Ectodermal cell (in vitro differentiated cells): ENCODE measurements at regions not wholly inside any gene's neighbourhood (a gene's known extent, or its start where the extent isn't known, plus 50 kb on each side); places are given as distances from the start of the nearest gene placed in this dataset.

Experiments
- H3K27ac ChIP-seq: 2 replicates; pipeline ENCODE4 v1.7.0; 2013; ENCODE audit warnings: mild to moderate bottlenecking, low read depth, low read length; ENCODE audit not compliant: insufficient read depth, poor library complexity, severe bottlenecking
- H3K27me3 ChIP-seq: 2 replicates; pipeline ENCODE4 v1.7.0; 2013; ENCODE audit warnings: mild to moderate bottlenecking, low read length; ENCODE audit not compliant: insufficient read depth, control insufficient read depth, poor library complexity, severe bottlenecking
- H3K36me3 ChIP-seq: one replicate; pipeline ENCODE4 v1.7.0; 2013; ENCODE audit warnings: low read length; ENCODE audit not compliant: control insufficient read depth, insufficient read depth
- H3K4me1 ChIP-seq: one replicate; pipeline ENCODE4 v1.7.0; 2013; ENCODE audit warnings: low read length; ENCODE audit not compliant: control insufficient read depth, insufficient read depth
- H3K4me3 ChIP-seq: 2 replicates; pipeline ENCODE4 v1.7.0; 2013; ENCODE audit warnings: low read depth, low read length, control low read depth; ENCODE audit not compliant: insufficient read depth
- H3K9me3 ChIP-seq: 2 replicates; pipeline ENCODE4 v1.7.0; 2013; ENCODE audit warnings: mild to moderate bottlenecking, low read length, moderate library complexity; ENCODE audit not compliant: control insufficient read depth
- WGBS, 2 experiments: methylation state at CpG; one replicate each; pipeline ENCODE4 v1.1.7; 2013; ENCODE audit warnings: missing lambda C conversion rate in 2 of 2; 5-methylcytosine and 5-hydroxymethylcytosine counted together

- Histone ChIP-seq H3K4me3 (no peak overlapping the region), H3K27me3 (no peaks in the 10 kb centered on the region), H3K36me3 (no peaks in the 10 kb centered on the region), H3K4me1 (peaks cover 3% of the 10 kb centered on the region), H3K9me3 (no peaks in the 10 kb centered on the region), H3K27ac (no peak overlapping the region)
- WGBS, 2 experiments, result 71 to 90% methylated on average over 4 to 5 of the region's 5 CpGs
Measured at GRCh38 chr5:2109566-2109965, 226.8 kb upstream of the IRX4 start.

GRCh38 chr5:2106721-2107120, 224.0 kb upstream of the IRX4 start:
- Histone ChIP-seq H3K27ac (no peak overlapping the region), H3K27me3 (no peaks in the 10 kb centered on the region), H3K4me3 (no peak overlapping the region), H3K9me3 (no peaks in the 10 kb centered on the region), H3K4me1 (no peaks in the 10 kb centered on the region), H3K36me3 (no peaks in the 10 kb centered on the region)
- 91 to 94% methylated on average over 2 of the region's 2 CpGs for WGBS, 2 experiments

- Histone ChIP-seq H3K36me3 (no peaks in the 10 kb centered on the region), H3K4me3 (no peak overlapping the region), H3K9me3 (no peaks in the 10 kb centered on the region), H3K27me3 (no peaks in the 10 kb centered on the region), H3K4me1 (no peaks in the 10 kb centered on the region), H3K27ac (no peak overlapping the region)
- 91 to 93% methylated on average over 12 of the region's 12 CpGs for WGBS, 2 experiments
Measured at GRCh38 chr5:2105141-2105540, 222.4 kb upstream of the IRX4 start.

- Histone ChIP-seq H3K27ac (no peak overlapping the region), H3K4me1 (no peaks in the 10 kb centered on the region), H3K9me3 (no peaks in the 10 kb centered on the region), H3K4me3 (no peak overlapping the region), H3K27me3 (no peaks in the 10 kb centered on the region), H3K36me3 (no peaks in the 10 kb centered on the region)
- 92 to 95% methylated on average over 4 to 6 of the region's 6 CpGs for WGBS, 2 experiments
Measured at GRCh38 chr5:2103940-2104339, 221.2 kb upstream of the IRX4 start.

GRCh38 chr5:2102819-2103776, 220.4 kb upstream of the IRX4 start:
- Histone ChIP-seq H3K4me3 (no peak overlapping the region), H3K27me3 (no peaks in the 10 kb centered on the region), H3K36me3 (no peaks in the 10 kb centered on the region), H3K4me1 (no peaks in the 10 kb centered on the region), H3K9me3 (no peaks in the 10 kb centered on the region), H3K27ac (no peak overlapping the region)
- WGBS, 2 experiments, result 91% methylated on average over 36 of the region's 36 CpGs

- no peaks in the 10 kb centered on the region for H3K4me1 ChIP-seq
- H3K4me3 ChIP-seq, result no peak overlapping the region
- H3K36me3 ChIP-seq, result no peaks in the 10 kb centered on the region
- no peak overlapping the region for H3K27ac ChIP-seq
- 90 to 93% methylated on average over 6 of the region's 6 CpGs for WGBS, 2 experiments
- no peaks in the 10 kb centered on the region for H3K27me3 ChIP-seq
- H3K9me3 ChIP-seq, result no peaks in the 10 kb centered on the region
Measured at GRCh38 chr5:2101685-2102084, 219.0 kb upstream of the IRX4 start.

GRCh38 chr5:2096887-2097505, 214.3 kb upstream of the IRX4 start:
- no peaks in the 10 kb centered on the region for H3K36me3 ChIP-seq
- no peaks in the 10 kb centered on the region for H3K4me1 ChIP-seq
- H3K9me3 ChIP-seq, result no peaks in the 10 kb centered on the region
- H3K27ac ChIP-seq, result no peak overlapping the region
- no peaks in the 10 kb centered on the region for H3K27me3 ChIP-seq
- no peak overlapping the region for H3K4me3 ChIP-seq
- 88 to 89% methylated on average over 22 of the region's 22 CpGs for WGBS, 2 experiments

GRCh38 chr5:2095011-2095410, 212.3 kb upstream of the IRX4 start:
- Histone ChIP-seq H3K4me3 (no peak overlapping the region), H3K36me3 (no peaks in the 10 kb centered on the region), H3K27me3 (no peaks in the 10 kb centered on the region), H3K9me3 (no peaks in the 10 kb centered on the region), H3K4me1 (no peaks in the 10 kb centered on the region), H3K27ac (no peak overlapping the region)
- WGBS, 2 experiments, result 97% methylated on average over 12 of the region's 12 CpGs

- WGBS, 2 experiments, result 94% methylated on average over 15 of the region's 15 CpGs
- H3K9me3 ChIP-seq, result no peaks in the 10 kb centered on the region
Measured at GRCh38 chr5:2094616-2094995, 211.9 kb upstream of the IRX4 start.

GRCh38 chr5:2093859-2094615, 211.3 kb upstream of the IRX4 start:
- WGBS, 2 experiments, result 92 to 93% methylated on average over 24 of the region's 24 CpGs
- Histone ChIP-seq H3K36me3 (no peaks in the 10 kb centered on the region), H3K27me3 (no peaks in the 10 kb centered on the region), H3K4me3 (no peak overlapping the region), H3K4me1 (no peaks in the 10 kb centered on the region), H3K27ac (no peak overlapping the region), H3K9me3 (no peaks in the 10 kb centered on the region)

More at GRCh38 chr5:2094616-2094995, 211.9 kb upstream of the IRX4 start:
- no peaks in the 10 kb centered on the region for H3K36me3 ChIP-seq
- no peaks in the 10 kb centered on the region for H3K27me3 ChIP-seq
- no peaks in the 10 kb centered on the region for H3K4me1 ChIP-seq
- no peak overlapping the region for H3K27ac ChIP-seq
- H3K4me3 ChIP-seq, result no peak overlapping the region
